Mesodermal cell (in vitro differentiated cells): ENCODE measurements at regions not wholly inside any gene's neighbourhood (a gene's known extent, or its start where the extent isn't known, plus 50 kb on each side); places are given as distances from the start of the nearest gene placed in this dataset.

Experiments
- H3K27ac ChIP-seq: 2 replicates; pipeline ENCODE4 v1.7.0; 2013; ENCODE audit warnings: mild to moderate bottlenecking, low read depth, low read length, moderate library complexity; ENCODE audit not compliant: severe bottlenecking
- H3K36me3 ChIP-seq: 2 replicates; pipeline ENCODE4 v1.7.1; 2013; ENCODE audit warnings: mild to moderate bottlenecking, low read length, moderate library complexity; ENCODE audit not compliant: control insufficient read depth, insufficient read depth
- H3K4me1 ChIP-seq: one replicate; pipeline ENCODE4 v1.7.1; 2013; ENCODE audit warnings: mild to moderate bottlenecking, low read length; ENCODE audit not compliant: insufficient read depth, control insufficient read depth, poor library complexity, severe bottlenecking
- H3K4me3 ChIP-seq: 2 replicates; pipeline ENCODE4 v1.7.0; 2013; ENCODE audit warnings: low read length, control low read depth, mild to moderate bottlenecking; ENCODE audit not compliant: insufficient read depth, poor library complexity, severe bottlenecking; ENCODE audit errors: extremely low read depth
- H3K9me3 ChIP-seq: 2 replicates; pipeline ENCODE4 v1.7.1; 2013; ENCODE audit warnings: mild to moderate bottlenecking, low read length, moderate library complexity; ENCODE audit not compliant: control insufficient read depth
- WGBS, 2 experiments: methylation state at CpG; one replicate each; pipeline ENCODE4 v1.1.5; 2013; ENCODE audit warnings: missing lambda C conversion rate in 2 of 2; ENCODE audit not compliant: insufficient coverage in 2 of 2; 5-methylcytosine and 5-hydroxymethylcytosine counted together

- 65 to 74% methylated on average over 9 of the region's 9 CpGs for WGBS, 2 experiments
- Histone ChIP-seq H3K4me3 (no peak overlapping the region), H3K9me3 (no peaks in the 10 kb centered on the region), H3K36me3 (no peaks in the 10 kb centered on the region), H3K4me1 (no peaks in the 10 kb centered on the region), H3K27ac (no peak overlapping the region)
Observed at GRCh38 chr20:23203951-23204730, 118.0 kb upstream of the CD93 start.

DNA sequence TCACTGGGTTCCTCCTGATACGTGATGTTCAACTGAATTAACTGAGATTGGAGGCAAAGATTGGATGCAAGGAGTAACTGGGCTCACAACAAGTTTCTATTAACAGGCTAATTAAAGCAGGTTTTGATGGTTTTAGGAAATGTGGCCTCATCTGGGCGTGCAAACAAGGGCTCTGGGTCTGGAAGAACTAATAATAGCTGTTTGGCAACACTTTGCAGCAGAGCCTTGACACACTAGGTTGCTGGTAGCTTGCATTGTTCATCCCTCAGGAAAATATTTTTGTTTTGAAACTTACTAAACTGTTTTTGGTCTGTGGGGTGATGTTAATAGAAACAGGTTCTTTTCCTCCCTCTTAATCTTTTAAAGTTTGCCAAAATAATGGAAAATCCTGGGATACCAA is 117.2 kb upstream of the CD93 start:
- Histone ChIP-seq H3K4me1 (no peaks in the 10 kb centered on the region), H3K9me3 (no peaks in the 10 kb centered on the region), H3K36me3 (no peaks in the 10 kb centered on the region), H3K4me3 (no peak overlapping the region), H3K27ac (no peak overlapping the region)
- WGBS, 2 experiments = 83 to 96% methylated on average over 1 to 2 of the region's 2 CpGs

DNA sequence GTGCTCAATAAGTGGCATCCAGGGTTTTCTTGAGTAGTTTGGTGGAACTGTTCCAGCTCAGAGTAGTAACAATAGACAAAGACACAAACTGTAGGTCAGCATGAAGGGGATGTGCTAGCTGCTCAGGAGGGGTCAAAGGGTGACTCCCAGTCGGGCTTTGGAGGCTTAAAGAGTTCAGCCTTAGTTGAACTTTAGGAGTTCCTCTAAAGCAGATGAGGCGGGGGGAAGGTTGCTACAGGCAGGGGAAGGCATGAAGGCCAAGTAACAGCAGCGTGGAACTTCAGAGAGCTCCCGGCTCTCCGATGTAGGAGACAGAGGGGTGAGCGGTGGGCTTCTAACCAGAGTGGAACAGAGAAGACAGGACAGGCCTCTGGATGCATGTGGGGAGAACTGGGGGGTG is 115.5 kb upstream of the CD93 start:
- H3K9me3 ChIP-seq = no peaks in the 10 kb centered on the region
- H3K4me1 ChIP-seq = no peaks in the 10 kb centered on the region
- H3K4me3 ChIP-seq = no peak overlapping the region
- H3K27ac ChIP-seq = no peak overlapping the region
- H3K36me3 ChIP-seq = no peaks in the 10 kb centered on the region
- WGBS, 2 experiments = 94 to 95% methylated on average over 6 of the region's 6 CpGs

- Histone ChIP-seq H3K27ac (no peak overlapping the region), H3K4me3 (no peak overlapping the region), H3K36me3 (no peaks in the 10 kb centered on the region), H3K4me1 (no peaks in the 10 kb centered on the region), H3K9me3 (no peaks in the 10 kb centered on the region)
- 32 to 40% methylated on average over 5 to 6 of the region's 6 CpGs for WGBS, 2 experiments
Observed at GRCh38 chr20:23200914-23201313, 114.8 kb upstream of the CD93 start.

- H3K27ac ChIP-seq = no peak overlapping the region
- no peaks in the 10 kb centered on the region for H3K9me3 ChIP-seq
- 94 to 98% methylated on average over 7 to 11 of the region's 12 CpGs for WGBS, 2 experiments
- H3K4me3 ChIP-seq = no peak overlapping the region
- no peaks in the 10 kb centered on the region for H3K36me3 ChIP-seq
- H3K4me1 ChIP-seq = no peaks in the 10 kb centered on the region
Observed at GRCh38 chr20:23200413-23200812, 114.3 kb upstream of the CD93 start.

- no peaks in the 10 kb centered on the region for H3K4me1 ChIP-seq
- H3K27ac ChIP-seq = no peak overlapping the region
- 81 to 100% methylated on average over 1 to 2 of the region's 3 CpGs for WGBS, 2 experiments
- H3K4me3 ChIP-seq = no peak overlapping the region
- no peaks in the 10 kb centered on the region for H3K9me3 ChIP-seq
- H3K36me3 ChIP-seq = no peaks in the 10 kb centered on the region
Observed at GRCh38 chr20:23199356-23199755, 113.2 kb upstream of the CD93 start.

DNA sequence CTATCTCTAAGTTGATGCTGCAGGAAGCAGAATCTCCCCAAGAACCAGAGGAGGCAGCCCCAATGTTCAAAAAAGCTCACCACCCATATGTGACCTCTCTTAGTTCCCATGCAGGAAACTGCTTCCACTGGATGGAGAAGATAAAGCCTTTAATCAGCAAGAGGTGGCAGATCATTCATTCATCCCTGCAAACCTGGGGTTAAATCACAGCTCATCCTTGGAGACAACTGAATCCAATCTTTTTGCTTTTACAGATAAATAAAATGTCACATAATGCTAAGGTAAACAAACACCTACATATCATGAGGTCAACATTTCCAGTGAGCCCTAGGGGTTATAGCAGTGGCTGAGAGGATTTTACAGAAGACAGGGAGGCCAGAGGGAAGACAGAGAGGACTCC is 112.7 kb upstream of the CD93 start:
- H3K4me1 ChIP-seq = no peaks in the 10 kb centered on the region
- H3K27ac ChIP-seq = no peak overlapping the region
- H3K36me3 ChIP-seq = no peaks in the 10 kb centered on the region

GRCh38 chr20:23197836-23198235 is 111.7 kb upstream of the CD93 start:
- Histone ChIP-seq H3K4me3 (no peak overlapping the region), H3K36me3 (no peaks in the 10 kb centered on the region), H3K27ac (no peak overlapping the region), H3K4me1 (no peaks in the 10 kb centered on the region), H3K9me3 (no peaks in the 10 kb centered on the region)
- 88 to 90% methylated on average over 3 to 4 of the region's 4 CpGs for WGBS, 2 experiments

More for the DNA sequence above, 112.7 kb upstream of the CD93 start:
- Histone ChIP-seq H3K9me3 (no peaks in the 10 kb centered on the region), H3K4me3 (no peak overlapping the region)

GRCh38 chr20:23195636-23196035 is 109.5 kb upstream of the CD93 start:
- 67% methylated on average over 1 of the region's 1 CpG; no CpG with 5 or more reads in 1 of the 2 experiments for WGBS, 2 experiments
- Histone ChIP-seq H3K9me3 (no peaks in the 10 kb centered on the region), H3K4me1 (no peaks in the 10 kb centered on the region), H3K36me3 (no peaks in the 10 kb centered on the region), H3K27ac (no peak overlapping the region), H3K4me3 (no peak overlapping the region)

DNA sequence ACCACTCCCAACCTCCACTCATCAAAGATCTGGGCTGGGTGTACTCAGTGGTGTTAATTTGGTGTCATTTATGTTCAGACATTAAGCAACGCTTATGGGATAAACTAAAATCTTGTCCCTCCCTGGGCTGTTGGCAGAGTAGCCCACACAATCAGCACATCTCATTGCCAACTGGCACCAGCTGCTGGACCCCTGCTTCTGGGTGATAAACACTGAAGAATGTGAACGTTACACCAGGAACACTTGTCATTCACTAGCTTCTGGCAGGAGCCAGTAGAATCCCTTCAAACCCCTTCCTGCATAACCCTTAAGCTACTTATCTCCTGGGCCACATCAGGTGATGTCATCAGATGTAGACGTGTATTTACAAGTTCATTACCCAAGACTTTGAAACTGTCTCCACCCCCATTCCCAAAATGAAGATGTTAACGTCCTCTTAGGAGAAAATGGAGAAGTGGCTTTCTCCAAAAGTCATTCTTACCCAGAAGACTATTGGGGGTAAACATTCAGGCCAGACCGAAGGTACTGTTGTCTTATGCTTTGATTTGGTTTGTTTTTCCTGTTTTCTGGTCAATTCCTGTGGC is 107.8 kb upstream of the CD93 start:
- Histone ChIP-seq H3K27ac (no peak overlapping the region), H3K4me1 (no peaks in the 10 kb centered on the region), H3K4me3 (no peak overlapping the region), H3K36me3 (no peaks in the 10 kb centered on the region), H3K9me3 (no peaks in the 10 kb centered on the region)
- 79 to 83% methylated on average over 2 to 3 of the region's 5 CpGs for WGBS, 2 experiments

GRCh38 chr20:23192469-23192868 is 106.3 kb upstream of the CD93 start:
- Histone ChIP-seq H3K36me3 (no peaks in the 10 kb centered on the region), H3K4me1 (no peaks in the 10 kb centered on the region), H3K9me3 (no peaks in the 10 kb centered on the region), H3K27ac (no peak overlapping the region), H3K4me3 (no peak overlapping the region)
- WGBS, 2 experiments = 90 to 100% methylated on average over 1 to 3 of the region's 3 CpGs
